ENCODE measurements at regions not wholly inside any gene's neighbourhood (a gene's known extent, or its start where the extent isn't known, plus 50 kb on each side); places are given as distances from the start of the nearest gene placed in this dataset.

GRCh38 chr2:146814971-146815370 is 1029.9 kb upstream of the ACVR2A start:
- H3K9me3 ChIP-seq (ENCODE audit: control insufficient read depth, insufficient read depth, low read depth, low read length), result no peaks in the 10 kb centered on the region
- H3K4me1 ChIP-seq (ENCODE audit: control insufficient read depth, insufficient read depth, low read length), result no peaks in the 10 kb centered on the region
- no peak overlapping the region for H3K27ac ChIP-seq (ENCODE audit: extremely low read depth, low read depth, low read length)
- POLR2A ChIA-PET, result no interaction called here
- H3K4me3 ChIP-seq (ENCODE audit: low read depth, low read length), result no peak overlapping the region
- TF ChIP-seq ZNF791 (tag by site-specific recombination; IDR thresholded peaks at IDR 0.05), result no peak
- no peak for TF ChIP-seq ZNF558 (tag by site-specific recombination; IDR thresholded peaks at IDR 0.05)
- no peak for TF ChIP-seq KLF1 (tag by site-specific recombination; IDR thresholded peaks at IDR 0.05)
- TF ChIP-seq ZBTB7A (tag by site-specific recombination; IDR thresholded peaks at IDR 0.05; ENCODE audit: low read depth), result no peak
- TF ChIP-seq ZNF354C (tag by site-specific recombination; IDR thresholded peaks at IDR 0.05; ENCODE audit: borderline replicate concordance, low read depth), result no peak
- TF ChIP-seq ZNF2 (tag by site-specific recombination; IDR thresholded peaks at IDR 0.05), result no peak
- TF ChIP-seq ZNF148 (tag by site-specific recombination; IDR thresholded peaks at IDR 0.05; ENCODE audit: borderline replicate concordance), result no peak
- TF ChIP-seq WT1 (tag by site-specific recombination; IDR thresholded peaks at IDR 0.05), result no peak
- CTCF ChIA-PET, result no interaction called here
- no peaks in the 10 kb centered on the region for H3K36me3 ChIP-seq (ENCODE audit: control insufficient read depth in 2 of 2, insufficient read depth in 1 of 2, low read length in 2 of 2)

- H3K4me3 ChIP-seq (ENCODE audit: low read depth, low read length), result no peak overlapping the region
- no peak for TF ChIP-seq ZEB2 (tag by site-specific recombination; IDR thresholded peaks at IDR 0.05)
- TF ChIP-seq ZSCAN5A (tag by site-specific recombination; IDR thresholded peaks at IDR 0.05), result no peak
- TF ChIP-seq EGR2 (tag by site-specific recombination; IDR thresholded peaks at IDR 0.05; ENCODE audit: low read depth), result no peak
- TF ChIP-seq ZNF223 (tag by site-specific recombination; IDR thresholded peaks at IDR 0.05), result no peak
- no peak for TF ChIP-seq ZNF23 (tag by site-specific recombination; IDR thresholded peaks at IDR 0.05; ENCODE audit: borderline replicate concordance)
- no peak for TF ChIP-seq ZNF2 (tag by site-specific recombination; IDR thresholded peaks at IDR 0.05)
- no peak for TF ChIP-seq PBX3 (CRISPR knock-in tag; IDR thresholded peaks at IDR 0.05)
- no peak for TF ChIP-seq ZNF239 (tag by site-specific recombination; IDR thresholded peaks at IDR 0.05)
- no peak for TF ChIP-seq ZNF488 (tag by site-specific recombination; IDR thresholded peaks at IDR 0.05)
- TF ChIP-seq KLF17 (tag by site-specific recombination; IDR thresholded peaks at IDR 0.05), result no peak
- no peak for TF ChIP-seq ZNF629 (tag by site-specific recombination; IDR thresholded peaks at IDR 0.05)
- TF ChIP-seq ZBTB26 (tag by site-specific recombination; optimal IDR thresholded peaks at IDR 0.05), result no peak
- H3K36me3 ChIP-seq (ENCODE audit: control insufficient read depth in 2 of 2, insufficient read depth in 1 of 2, low read length in 2 of 2), result no peaks in the 10 kb centered on the region
- POLR2A ChIA-PET, result no interaction called here
- H3K9me3 ChIP-seq (ENCODE audit: control insufficient read depth, insufficient read depth, low read depth, low read length), result no peaks in the 10 kb centered on the region
- H3K27ac ChIP-seq (ENCODE audit: extremely low read depth, low read depth, low read length), result no peak overlapping the region
- CTCF ChIA-PET, result interaction anchor here (1.1 kb wide), 1 partner anchor 29 kb away, joined by 3 read pairs; no protein-coding TSS in a partner anchor
- no peaks in the 10 kb centered on the region for H3K4me1 ChIP-seq (ENCODE audit: control insufficient read depth, insufficient read depth, low read length)
Measured at GRCh38 chr2:146807568-146808168, 1037.2 kb upstream of the ACVR2A start.

Measured in HEK293 (cell line).